HL-60 (cell line): ENCODE measurements at regions not wholly inside any gene's neighbourhood (a gene's known extent, or its start where the extent isn't known, plus 50 kb on each side); places are given as distances from the start of the nearest gene placed in this dataset.

ENCODE experiments used
- DNase-seq, 2 experiments: peaks; one replicate each; pipeline ENCODE4 v3.0.0-alpha.2; 2010 to 2020; ENCODE audit warnings: low read depth in 1 of 2, low spot score in 1 of 2
- H3K27ac ChIP-seq: fragments of 250-450 bp; sonication (Bioruptor Pico); replicated peaks from 2 replicates; pipeline ENCODE4 v1.5.1; 2020; ENCODE audit warnings: mild to moderate bottlenecking, moderate library complexity
- H3K27me3 ChIP-seq: fragments of 250-450 bp; sonication (Bioruptor Pico); 2 replicates; pipeline ENCODE4 v1.5.1; 2021; ENCODE audit warnings: mild to moderate bottlenecking, moderate library complexity; ENCODE audit not compliant: insufficient read depth, poor library complexity, severe bottlenecking
- H3K4me3 ChIP-seq: replicated peaks from 2 replicates; pipeline ENCODE4 v1.5.1; 2011; ENCODE audit warnings: mild to moderate bottlenecking, control low read depth, low read length; ENCODE audit not compliant: insufficient read depth
- GABPA ChIP-seq: IDR thresholded peaks from 2 replicates; pipeline ENCODE4 v1.6.1; 2012; ENCODE audit warnings: low read depth
- POLR2AphosphoS5 ChIP-seq: IDR thresholded peaks from 2 replicates; pipeline ENCODE4 v1.6.1; 2012; ENCODE audit warnings: low read depth
- SPI1 ChIP-seq: IDR thresholded peaks from 2 replicates; pipeline ENCODE4 v1.6.1; 2012; ENCODE audit warnings: low read depth, mild to moderate bottlenecking, borderline replicate concordance
- TF ChIP-seq, protein P1 (sequence below): IDR thresholded peaks from one replicate; pipeline ENCODE4 v1.5.1; 2011; ENCODE audit warnings: low read length, control low read depth, inconsistent platforms; ENCODE audit not compliant: insufficient read depth
- TF ChIP-seq, protein P2 (sequence below): IDR thresholded peaks from 2 replicates; pipeline ENCODE4 v1.6.1; 2012; ENCODE audit warnings: low read depth; ENCODE audit not compliant: insufficient replicate concordance

DNA sequence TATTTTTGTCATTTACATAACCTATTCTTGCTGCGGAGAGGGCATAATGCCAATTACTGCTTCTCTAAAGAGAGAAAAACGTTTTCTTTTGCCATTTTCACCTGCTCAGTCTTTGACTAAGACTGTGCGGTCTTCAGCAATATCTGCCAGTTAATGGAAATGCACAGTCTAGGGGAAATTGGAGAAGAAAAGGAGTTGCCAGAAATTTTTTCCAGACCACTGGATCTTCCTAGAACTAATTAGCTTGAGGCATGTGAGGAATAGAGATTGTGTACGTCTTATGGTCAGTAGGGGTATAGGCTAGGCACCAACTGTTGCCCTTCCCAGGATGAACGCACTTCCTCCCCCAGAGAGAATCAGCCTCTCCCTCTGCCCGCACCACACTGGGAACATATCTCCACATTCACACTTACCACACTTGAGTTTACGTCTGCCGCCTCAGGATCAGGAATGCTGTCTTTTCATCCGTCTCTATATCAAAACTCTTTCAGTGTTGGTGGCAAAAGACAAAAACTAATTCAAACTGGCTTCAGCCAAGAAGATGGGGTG is 67.9 kb upstream of the E2F3 start:
- TF ChIP-seq, protein P1, sequence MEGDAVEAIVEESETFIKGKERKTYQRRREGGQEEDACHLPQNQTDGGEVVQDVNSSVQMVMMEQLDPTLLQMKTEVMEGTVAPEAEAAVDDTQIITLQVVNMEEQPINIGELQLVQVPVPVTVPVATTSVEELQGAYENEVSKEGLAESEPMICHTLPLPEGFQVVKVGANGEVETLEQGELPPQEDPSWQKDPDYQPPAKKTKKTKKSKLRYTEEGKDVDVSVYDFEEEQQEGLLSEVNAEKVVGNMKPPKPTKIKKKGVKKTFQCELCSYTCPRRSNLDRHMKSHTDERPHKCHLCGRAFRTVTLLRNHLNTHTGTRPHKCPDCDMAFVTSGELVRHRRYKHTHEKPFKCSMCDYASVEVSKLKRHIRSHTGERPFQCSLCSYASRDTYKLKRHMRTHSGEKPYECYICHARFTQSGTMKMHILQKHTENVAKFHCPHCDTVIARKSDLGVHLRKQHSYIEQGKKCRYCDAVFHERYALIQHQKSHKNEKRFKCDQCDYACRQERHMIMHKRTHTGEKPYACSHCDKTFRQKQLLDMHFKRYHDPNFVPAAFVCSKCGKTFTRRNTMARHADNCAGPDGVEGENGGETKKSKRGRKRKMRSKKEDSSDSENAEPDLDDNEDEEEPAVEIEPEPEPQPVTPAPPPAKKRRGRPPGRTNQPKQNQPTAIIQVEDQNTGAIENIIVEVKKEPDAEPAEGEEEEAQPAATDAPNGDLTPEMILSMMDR, result no peak
- TF ChIP-seq SPI1 (no peak), POLR2AphosphoS5 (no peak), GABPA (no peak)
- TF ChIP-seq, protein P2, sequence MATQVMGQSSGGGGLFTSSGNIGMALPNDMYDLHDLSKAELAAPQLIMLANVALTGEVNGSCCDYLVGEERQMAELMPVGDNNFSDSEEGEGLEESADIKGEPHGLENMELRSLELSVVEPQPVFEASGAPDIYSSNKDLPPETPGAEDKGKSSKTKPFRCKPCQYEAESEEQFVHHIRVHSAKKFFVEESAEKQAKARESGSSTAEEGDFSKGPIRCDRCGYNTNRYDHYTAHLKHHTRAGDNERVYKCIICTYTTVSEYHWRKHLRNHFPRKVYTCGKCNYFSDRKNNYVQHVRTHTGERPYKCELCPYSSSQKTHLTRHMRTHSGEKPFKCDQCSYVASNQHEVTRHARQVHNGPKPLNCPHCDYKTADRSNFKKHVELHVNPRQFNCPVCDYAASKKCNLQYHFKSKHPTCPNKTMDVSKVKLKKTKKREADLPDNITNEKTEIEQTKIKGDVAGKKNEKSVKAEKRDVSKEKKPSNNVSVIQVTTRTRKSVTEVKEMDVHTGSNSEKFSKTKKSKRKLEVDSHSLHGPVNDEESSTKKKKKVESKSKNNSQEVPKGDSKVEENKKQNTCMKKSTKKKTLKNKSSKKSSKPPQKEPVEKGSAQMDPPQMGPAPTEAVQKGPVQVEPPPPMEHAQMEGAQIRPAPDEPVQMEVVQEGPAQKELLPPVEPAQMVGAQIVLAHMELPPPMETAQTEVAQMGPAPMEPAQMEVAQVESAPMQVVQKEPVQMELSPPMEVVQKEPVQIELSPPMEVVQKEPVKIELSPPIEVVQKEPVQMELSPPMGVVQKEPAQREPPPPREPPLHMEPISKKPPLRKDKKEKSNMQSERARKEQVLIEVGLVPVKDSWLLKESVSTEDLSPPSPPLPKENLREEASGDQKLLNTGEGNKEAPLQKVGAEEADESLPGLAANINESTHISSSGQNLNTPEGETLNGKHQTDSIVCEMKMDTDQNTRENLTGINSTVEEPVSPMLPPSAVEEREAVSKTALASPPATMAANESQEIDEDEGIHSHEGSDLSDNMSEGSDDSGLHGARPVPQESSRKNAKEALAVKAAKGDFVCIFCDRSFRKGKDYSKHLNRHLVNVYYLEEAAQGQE, result no peak
- DNase-seq, result no peak
- H3K4me3 ChIP-seq, result no peak overlapping the region
- H3K27me3 ChIP-seq, result no peaks in the 10 kb centered on the region
- no peak overlapping the region for H3K27ac ChIP-seq

DNA sequence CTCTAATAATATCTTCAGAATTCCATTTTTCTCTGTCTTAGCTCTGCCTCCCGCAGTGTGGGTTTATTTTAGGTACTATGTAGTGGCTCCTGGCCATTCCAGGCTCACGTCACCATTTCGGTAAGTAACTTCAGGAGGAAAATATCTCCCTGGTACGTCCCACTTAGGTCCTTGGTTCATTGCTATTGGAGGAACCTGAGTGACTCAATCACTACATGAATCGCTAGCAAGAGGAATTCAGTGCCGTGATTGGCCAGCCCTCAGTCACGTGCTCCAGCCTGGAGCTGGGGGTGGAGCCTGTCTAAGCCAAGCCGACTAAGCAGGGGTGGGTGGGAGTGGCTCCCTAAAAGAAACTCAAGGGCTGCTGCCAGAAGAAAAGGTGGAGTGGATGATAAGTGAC is 67.3 kb upstream of the E2F3 start:
- H3K27ac ChIP-seq, result no peak overlapping the region
- TF ChIP-seq, protein P2, result no peak
- TF ChIP-seq SPI1, result no peak
- TF ChIP-seq POLR2AphosphoS5, result no peak
- TF ChIP-seq GABPA, result no peak
- TF ChIP-seq, protein P1, result no peak
- DNase-seq, result no peak
- no peaks in the 10 kb centered on the region for H3K27me3 ChIP-seq
- no peak overlapping the region for H3K4me3 ChIP-seq

DNA sequence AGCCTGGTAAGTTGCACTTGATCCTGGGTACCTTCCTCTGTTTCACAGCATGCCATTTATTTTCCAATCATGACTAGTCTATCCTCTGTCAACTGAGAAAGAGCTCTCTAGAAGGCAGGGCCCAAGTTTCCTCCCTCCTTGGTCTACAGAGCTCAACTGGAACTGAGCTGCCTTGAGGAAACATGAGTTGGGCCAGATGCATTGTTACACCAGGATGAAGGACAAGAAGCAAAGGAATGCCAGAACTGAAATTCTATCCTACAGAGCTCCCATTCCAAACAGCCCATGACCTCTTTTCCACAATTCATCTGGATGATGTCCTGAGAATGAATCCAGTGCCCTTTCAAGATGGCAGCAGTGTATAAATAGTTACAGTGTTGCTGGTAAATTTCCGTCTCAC is 66.7 kb upstream of the E2F3 start:
- no peak for DNase-seq
- Histone ChIP-seq H3K27ac (no peak overlapping the region), H3K27me3 (no peaks in the 10 kb centered on the region), H3K4me3 (no peak overlapping the region)
- no peak for TF ChIP-seq POLR2AphosphoS5
- no peak for TF ChIP-seq SPI1
- TF ChIP-seq, protein P2, result no peak
- TF ChIP-seq GABPA, result no peak
- TF ChIP-seq, protein P1, result no peak
